ENCODE measurements at regions not wholly inside any gene's neighbourhood (a gene's known extent, or its start where the extent isn't known, plus 50 kb on each side); places are given as distances from the start of the nearest gene placed in this dataset.
A peak's percentile ranks its signal among the peaks of the same experiment; 100 is the strongest.

DNA sequence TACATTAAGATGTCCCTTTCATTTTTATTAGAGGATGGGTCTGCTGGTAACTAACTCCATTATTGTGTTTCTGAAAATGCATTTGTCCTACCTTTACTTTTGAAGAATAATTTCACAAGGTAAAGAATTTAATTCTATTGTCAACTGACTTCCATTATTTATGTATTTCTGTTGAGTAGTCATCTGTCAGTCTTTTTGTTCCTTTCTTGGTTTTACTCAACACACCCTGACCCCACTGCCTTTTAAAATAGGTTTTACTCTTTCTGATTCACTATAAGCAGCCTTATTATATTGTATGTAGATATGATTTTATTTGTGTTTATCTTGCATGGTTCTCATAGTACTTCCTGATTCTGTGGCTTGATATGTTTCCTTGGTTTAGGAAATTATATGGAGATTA lies 237.5 kb downstream of the TGFB2 start:
- no peak for DNase-seq (ENCODE audit: low spot score)

DNA sequence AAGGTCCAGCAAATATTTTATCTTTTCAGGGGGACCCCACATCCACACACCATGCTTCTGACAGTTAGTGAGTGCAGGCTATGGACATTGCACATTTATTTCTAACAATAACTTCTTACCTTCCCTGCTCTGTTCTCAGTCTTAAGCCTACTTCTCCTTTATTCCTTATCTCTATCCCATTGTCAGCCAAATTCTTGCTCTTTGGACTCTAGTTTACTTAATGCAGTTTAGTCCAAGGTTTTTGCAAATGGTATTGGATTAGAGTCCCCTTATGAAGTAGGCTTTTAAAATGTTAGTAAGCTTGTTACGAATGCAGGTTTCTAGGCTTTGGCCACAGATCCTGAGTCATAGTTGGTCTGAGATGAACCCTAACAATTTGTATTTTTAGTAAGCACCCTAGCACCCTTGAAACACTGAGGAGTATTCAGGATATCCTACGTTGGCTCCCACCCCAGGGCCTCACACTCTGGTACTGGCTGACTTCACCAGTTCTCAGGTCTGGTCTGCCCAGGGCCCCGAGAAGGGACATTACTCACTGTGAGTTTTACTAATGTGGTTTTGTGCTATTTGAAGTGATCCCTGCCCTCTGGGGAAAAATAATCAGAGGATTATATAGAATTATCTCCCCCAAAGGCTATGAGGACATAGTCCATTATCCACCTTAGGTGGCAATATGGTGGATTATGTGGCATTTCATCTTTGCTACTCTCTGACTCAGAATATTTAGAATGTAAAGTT lies 239.5 kb downstream of the TGFB2 start:
- no peak for DNase-seq (ENCODE audit: low spot score)

DNA sequence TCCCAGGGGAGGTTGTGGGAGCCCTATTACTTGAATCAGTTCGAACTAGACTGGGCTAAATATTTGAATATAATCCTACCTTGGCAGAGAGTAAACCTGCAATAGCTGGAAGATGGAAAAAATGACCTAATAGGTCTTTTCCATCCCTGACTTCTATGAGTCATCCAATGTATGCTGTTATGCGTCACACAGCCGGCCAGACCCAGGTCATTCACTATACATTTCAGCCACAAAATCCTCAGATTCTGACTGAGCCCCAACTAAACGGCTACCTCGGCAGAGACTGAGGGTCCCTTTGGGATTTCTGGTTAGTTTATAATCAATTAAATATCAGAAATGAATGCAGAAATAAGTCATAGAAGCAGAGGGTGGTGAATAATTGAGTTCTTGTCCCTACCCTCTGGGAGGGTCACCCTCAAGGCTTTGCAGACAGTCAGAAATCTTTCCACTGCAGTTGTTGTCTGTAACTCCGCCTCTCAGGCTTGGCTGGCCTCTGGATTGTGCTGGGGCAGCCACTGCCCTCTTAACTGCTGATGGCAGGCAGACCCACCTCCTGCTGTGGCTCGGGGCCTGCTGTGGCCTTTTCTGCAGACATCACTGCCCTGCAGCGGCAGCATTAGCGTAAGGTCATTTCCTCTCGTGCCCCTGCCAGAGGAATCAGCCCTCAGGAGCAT lies 240.5 kb downstream of the TGFB2 start:
- DNase-seq (ENCODE audit: low spot score) = peak; percentile 9

DNA sequence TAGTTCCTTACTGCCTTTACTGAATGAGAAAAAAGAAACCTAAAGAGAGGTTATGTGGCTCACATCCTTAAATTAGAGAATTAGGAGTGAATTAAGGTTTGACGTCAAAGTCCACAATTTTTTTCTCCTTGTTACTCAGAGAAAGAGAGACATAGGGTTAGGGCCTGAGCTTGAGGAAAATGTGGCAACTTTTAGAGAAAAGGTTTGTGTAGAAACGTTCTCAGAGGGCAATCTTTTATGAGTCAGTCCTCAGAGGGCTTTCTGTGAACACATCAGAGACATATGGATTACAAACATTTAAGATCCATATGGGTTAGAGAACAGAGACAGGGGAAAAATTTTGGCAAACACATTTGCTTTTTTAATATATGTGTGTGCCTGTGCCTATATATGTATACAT lies 242.8 kb downstream of the TGFB2 start:
- DNase-seq (ENCODE audit: low spot score) = no peak

DNA sequence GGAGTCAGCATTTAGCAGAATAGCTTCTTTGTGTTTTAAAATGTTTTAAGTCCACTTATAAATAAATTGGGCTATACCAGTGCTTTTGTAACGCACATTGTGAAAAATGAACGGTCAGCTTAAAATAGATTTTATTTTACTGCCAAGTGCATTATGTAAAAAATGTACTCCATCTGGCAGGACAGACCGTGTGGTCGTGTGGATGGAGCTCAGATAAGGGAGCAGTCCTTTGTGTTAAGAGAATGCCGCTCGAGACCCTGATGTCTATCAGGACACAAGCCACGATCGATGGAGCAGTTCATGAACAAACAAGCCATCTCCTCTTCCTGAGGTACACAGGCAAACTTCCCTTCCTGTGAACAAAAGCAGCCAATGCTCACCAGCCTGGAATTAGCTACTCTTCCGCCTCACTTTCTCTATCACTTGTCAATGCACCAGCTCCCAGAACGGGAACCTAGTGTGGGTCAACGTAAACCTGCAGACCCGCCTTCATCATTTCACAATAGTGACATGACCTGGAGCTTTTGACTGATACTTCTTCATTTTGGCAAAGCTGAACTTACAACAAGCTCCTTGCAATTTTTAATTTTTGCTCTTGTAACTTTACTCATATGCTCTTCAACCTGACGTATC lies 243.5 kb downstream of the TGFB2 start:
- DNase-seq (ENCODE audit: low spot score) = no peak

DNA sequence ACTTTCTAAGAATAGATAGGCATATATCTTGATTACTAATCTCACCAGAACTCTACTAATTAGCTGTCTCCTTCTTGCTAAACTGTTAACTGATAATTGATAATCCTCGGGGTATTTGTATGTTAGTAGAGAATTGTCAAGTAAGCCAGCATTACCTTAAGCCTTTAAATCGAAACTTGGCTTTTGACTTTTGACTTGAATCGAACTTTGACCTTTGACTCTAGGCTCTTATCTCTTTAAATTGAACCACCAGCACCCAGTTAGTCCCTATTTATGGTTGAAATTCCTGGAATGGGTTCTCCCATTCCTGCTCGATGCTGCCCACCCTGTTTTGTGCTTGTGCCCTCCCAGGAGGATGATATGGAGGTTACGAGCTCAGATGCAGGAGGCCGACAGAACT lies 244.4 kb downstream of the TGFB2 start:
- no peak for DNase-seq (ENCODE audit: low spot score)

DNA sequence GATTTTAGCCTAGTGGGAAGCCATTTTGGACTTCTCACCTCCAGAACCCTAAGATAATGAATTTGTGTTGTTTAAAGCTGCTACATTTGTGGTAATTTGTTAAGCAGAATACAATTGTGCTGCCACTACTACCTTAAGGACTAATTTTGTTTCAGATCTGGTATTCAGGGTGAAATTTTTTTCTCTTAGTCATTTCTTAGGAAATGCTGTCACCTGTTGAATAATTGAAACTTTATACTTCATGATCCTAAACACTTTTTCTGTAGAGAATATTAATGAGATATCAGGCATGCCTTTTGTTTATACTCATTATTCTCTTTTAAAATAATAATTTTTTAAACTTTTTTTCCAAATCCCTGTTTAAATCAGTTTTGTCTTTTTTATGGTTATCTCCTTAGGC lies 246.8 kb downstream of the TGFB2 start:
- DNase-seq (ENCODE audit: low spot score) = no peak

DNA sequence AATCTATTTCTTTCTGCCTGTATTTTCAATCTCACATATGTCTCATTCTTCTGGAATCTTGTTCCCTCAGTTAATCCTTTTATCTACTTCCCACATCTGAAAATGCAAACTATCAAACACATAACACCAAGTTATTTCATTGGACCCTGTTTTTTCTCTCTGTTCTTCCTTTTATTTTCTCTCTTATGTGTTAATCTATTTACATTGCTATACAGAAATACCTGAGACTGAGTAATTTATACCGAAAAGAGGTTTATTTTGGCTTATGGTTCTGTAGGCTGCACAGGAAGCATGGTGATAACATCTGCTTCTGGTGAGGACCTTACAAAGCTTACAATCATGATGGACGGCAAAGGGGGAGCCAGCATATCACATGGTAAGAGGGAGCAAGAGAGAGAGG lies 247.6 kb downstream of the TGFB2 start:
- no peak for DNase-seq (ENCODE audit: low spot score)

DNA sequence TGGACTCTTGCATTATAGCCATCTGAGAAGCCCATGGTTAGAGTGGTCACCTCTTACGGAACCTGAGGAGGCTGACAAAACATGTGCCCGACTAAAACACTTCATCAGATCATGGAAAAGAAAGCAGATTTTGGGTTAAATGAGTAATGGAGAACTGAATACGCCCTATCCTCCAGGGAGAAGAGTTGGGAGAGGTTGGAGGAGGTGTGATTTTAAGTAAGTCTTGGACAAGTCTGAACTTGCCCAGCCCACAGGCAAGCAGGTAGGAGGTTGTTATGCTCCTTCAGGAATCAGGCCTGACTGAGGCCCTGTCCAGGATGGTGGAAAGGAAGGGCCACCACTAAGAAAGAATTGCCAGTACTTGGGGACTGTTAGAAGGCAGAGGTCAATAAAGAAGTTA lies 255.8 kb downstream of the TGFB2 start:
- no peak for DNase-seq (ENCODE audit: low spot score)

DNA sequence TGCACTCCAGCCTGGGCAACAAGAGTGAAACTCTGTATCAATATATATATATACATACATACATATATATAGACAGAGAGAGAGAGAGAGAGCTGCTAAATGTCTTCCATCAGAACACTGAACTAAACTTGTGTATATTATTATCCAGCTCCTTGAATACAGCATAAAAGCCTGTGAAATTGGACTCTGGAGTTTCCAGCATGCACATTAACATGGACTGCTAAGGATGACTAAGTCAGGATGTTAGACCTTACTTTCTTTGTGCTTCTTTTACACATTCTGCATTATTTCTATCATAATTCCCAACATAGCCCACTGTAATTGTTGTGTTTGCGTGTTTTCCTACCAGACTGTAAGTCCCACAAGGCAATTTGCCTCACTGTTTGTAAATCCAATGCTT lies 259.1 kb downstream of the TGFB2 start:
- DNase-seq (ENCODE audit: low spot score) = no peak

DNA sequence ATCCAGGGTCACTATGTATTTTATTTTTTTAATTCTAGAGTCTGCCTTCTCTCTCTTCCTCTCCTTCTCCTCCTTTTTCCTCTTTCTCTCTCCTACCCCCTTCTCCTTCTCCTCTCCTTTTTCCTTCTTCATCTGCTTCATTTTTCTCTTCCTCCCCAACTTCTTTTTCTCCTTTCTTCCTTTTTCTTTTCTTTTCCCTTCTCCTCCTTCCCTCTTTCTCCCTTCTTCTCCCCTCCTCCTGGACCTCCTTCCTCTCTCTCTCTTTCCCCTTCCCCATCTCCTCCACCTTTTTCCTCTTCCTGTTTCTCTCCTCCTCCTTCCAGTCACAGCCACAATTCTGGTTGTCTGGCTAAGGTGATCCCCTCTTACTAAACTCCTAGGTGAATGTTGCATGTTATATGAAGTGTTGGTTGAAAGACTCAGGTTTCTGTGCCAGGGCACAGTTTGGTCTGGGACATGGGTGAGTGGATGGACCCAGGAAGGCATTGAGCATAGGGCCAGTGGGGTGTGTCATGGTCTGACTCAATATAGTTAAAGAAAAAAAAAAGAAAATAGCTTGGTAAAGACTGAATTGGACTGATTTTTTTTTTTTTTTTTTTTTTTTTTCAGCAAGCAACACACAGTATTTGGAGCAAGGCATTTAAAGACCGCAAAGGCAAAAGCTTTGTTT lies 266.9 kb downstream of the TGFB2 start:
- DNase-seq (ENCODE audit: low spot score) = no peak

DNA sequence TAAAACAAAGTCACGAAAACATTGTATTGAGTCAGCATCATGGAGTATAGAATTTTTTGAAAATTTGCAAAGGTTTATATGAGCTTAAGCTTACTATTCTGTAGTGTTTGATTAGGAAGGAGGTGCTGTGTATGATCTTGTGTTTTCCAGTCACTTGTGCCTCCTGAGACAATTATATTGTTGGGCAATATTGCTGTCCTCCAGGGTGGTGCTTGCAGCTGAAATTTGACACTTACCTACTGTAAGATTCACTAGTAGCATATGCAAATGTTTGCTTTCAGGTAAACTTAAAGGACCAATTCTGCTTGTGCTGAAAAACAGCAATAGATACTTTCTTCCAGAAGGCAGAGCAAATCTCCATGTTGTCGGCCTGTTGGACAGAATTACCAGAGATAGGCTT lies 268.0 kb downstream of the TGFB2 start:
- DNase-seq (ENCODE audit: low spot score) = no peak

DNA sequence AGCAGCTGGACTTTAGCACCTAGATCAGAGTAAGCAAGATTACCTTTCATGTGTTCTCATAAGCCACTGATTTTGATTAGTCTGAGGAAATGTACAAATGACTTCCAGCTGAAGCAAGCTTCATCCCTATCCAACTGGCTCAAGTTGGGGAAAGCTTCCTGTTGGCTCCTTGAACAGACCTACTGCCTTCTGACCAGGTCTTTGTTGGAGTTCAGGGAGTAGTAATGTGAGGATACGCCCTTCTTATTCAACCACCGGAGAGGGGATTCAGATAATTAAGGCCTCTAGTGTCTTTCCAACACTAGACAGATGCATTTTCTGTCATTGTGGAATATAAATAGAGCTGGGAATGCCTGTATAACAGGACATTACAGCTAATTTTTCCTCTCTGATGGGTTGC lies 268.9 kb downstream of the TGFB2 start:
- no peak for DNase-seq (ENCODE audit: low spot score)

DNA sequence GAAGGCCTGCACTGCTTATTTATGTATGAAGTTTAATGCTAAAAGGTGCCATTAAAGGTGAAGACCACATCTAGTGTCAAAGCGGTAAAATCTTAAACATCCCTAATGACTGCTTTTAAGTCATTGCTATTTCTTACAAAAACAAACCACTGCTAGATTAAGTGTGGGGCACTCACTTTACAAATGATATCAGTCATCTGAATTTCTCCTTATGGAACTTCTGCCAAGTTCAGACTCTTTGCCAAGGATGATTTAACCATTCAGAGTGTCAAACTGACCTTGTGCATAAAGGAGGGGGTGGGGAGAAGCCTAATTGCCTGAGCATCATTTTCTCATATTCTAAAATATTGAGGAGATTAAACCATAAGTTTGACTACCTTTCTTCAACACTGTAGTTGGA lies 271.5 kb downstream of the TGFB2 start:
- no peak for DNase-seq (ENCODE audit: low spot score)

DNA sequence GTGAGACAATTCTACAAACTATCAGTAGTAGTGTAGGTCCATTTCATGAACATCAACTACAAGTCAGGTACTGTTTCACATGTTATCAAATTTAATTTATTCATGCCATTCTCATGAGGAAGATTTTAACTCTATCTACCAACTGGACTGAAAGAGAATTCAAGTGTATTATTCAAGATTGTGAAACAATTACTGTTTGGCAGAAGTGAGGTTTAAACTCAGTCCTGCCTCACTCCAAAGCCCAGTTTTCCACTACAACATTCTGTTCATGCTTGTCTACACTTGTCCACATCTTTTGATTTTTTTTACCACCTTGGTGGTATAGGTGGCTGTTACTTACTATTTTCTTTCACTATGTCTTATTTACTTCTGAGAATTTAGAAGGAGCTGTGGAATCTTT lies 272.9 kb downstream of the TGFB2 start:
- DNase-seq (ENCODE audit: low spot score) = no peak

DNA sequence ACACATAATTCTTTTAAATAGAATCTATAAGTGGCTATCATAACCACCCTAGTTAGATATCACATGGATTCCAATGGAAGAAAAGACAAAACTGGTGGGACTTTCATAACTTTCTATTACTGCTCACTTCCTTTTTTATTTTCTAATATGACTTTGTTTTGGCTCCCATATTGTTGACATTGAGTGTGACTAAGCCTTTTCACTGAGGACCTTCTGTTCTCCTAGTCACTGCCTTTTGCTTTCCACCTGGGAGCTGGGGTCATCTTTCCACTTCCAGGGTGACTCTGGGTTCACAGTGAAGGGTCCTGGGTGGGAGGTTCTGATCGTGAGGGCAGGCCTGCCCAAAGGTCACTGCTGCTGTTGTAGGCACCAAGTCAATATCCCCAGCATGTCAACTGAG lies 275.8 kb downstream of the TGFB2 start:
- DNase-seq (ENCODE audit: low spot score) = no peak

DNA sequence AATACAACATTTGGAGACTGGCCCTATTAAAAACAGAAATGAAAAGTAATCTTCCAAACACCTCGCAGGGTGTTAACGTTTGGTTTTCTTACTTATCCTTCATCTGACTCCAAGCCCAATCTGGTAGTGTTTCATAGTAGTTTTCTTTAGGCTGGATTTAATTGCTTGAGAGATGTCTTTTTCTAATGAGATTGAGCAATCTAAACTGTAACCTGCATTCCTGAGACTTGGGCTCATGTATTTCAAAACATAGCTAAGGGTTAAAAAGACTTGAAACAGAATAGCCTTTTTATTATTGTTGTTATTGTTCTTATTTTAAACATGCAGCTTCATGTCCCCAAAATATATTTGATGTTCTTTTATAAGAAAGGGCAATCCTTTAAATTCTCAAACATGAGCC lies 278.9 kb downstream of the TGFB2 start:
- DNase-seq (ENCODE audit: low spot score) = no peak

DNA sequence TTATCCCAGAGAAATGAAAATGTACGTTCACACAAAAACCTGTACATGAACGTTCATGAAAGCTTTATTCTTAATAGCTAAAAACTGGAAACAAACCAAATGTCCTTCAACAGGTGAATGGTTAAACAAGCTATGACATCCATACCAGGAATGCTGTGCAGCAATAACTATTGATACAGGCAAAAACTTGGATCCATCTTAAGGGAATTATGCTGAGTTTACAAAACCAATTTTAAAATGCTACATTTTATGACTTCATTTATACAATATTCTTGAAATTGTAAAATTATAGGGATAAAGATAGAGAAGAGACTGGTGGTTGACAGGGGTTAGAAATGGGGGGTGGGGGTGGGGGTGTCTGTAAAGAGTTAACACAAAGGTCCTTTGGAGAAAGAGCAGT lies 280.3 kb downstream of the TGFB2 start:
- DNase-seq (ENCODE audit: low spot score) = no peak

DNA sequence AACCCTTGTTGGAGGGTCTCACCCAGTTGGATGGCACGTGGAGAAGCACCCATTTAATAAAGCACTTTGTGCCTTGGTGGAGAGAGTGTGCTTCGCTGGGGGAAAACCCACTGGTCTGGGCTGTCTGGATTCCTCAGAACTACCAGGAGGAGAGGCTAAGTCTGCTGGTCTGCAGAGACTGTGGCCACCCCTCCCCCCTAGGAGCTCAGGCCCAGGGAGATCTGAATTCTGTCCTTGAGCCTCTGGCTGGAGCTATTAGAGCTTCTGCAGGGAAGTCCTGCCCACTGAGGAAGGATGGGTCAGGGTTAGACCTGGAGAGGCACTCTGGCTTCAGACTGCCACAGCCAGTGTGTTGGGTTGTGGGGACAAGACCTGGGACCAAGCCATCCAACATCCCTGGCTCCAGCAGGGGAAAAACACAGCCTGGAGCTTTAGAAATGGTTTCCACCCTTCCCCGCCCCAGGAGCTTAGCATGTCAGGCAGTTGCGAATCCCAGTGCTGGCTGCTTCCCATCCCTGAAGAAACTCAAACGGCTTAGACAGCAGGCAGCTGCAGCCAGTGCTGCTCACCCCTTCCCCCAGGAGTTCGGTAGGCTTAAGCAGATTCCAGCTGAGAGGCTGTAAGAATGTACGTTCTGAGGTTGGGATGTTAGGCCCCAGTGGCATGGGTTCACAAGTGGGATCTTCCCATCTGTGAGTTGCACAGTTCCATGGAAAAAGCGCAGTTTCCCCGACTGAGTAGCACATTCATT lies 288.3 kb downstream of the TGFB2 start:
- DNase-seq (ENCODE audit: low spot score) = no peak

DNA sequence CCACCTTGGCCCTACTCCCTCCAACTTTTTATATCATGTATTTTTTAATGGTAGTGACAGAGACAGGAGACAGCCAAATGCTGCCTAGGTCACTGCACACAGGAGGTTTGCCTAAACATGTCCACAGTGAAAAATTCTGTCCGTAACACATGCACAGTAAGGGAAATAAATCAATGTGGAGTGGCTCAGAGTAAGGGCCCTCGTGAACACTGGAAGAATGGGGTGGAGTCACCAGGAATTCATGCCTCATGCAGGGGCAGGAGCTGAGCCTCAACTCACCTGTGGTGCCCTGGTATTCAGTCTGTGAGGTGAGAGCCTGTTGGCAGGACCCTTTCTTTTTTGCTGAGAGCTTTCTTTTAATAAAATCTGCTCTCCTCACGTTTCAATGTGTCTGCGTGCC lies 289.1 kb downstream of the TGFB2 start:
- DNase-seq (ENCODE audit: low spot score) = no peak

DNA sequence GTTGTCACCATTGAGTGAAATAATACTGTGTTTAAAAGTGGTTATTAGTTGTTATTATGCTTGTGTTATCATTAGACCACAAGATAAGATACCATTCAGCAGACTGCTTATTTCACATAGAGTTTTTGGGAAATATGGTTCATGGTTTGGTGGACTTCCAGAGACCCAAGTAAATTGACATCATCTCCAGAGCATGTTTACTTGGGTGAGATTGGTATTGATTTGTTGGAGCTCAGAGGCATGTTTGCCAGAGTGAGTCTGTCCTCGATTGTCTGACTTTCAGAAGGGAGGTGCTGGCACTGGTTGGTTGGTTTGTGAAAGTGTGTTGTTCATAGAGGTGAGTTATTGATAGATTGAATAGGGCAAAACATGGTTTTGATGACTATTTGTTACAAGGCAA lies 291.4 kb downstream of the TGFB2 start:
- no peak for DNase-seq (ENCODE audit: low spot score)

DNA sequence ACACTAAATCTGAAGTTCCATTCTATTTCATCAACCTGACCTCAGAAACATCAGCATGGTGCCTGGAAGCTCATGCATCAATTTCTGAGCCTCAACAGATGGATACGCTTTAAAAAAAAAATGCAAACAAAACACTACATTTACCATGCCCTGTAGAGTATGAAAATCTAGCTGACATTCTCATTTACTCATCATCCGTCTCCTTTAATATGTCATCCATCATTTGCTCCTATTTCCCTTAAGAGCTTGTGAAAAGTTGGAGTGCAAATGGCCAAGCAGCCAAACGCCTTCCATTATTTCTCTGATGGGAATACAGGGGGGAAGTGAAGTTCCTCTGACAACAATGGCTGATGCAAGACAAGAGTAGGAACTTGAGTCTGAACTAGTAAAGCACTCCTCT lies 295.0 kb downstream of the TGFB2 start:
- DNase-seq (ENCODE audit: low spot score) = no peak
